ENCODE measurements at regions not wholly inside any gene's neighbourhood (a gene's known extent, or its start where the extent isn't known, plus 50 kb on each side); places are given as distances from the start of the nearest gene placed in this dataset.

DNA sequence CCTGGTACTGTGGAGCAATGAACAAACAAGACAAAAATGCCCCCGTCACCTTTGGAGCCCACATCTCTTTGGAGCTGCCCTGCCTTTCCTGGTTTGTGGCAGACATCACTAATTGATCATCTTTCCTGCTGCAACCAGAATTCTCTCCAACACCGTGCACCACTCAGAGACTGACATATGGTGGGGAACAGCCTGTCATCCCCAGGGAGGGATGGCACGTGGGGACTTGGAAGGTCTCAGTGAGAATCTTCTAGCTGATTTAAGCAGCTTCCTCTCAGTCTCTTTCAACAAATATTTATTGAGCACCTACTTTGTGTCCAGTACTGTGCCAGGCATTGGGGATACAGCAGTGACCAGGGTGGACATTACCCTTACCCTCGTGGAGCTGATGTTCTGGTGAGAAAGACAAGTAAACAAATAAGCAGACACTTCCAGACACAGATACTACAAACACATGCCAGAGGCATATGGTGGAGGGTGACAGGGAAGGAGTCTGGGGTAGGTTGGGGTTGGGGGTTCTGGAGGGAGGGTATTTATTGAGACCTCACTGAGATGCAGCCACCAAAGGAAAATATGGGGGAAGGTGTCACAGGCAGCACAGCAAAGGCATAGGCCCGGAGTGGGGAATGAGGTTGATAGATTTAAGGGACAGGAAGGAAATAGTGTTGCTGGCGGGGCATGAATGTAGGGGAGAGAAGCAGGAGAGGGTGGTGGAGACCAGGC is 82.3 kb downstream of the CEBPB start:
- in situ Hi-C loops (cut with MboI; ENCODE audit: low sequenced_read_pairs), result no loop called here

DNA sequence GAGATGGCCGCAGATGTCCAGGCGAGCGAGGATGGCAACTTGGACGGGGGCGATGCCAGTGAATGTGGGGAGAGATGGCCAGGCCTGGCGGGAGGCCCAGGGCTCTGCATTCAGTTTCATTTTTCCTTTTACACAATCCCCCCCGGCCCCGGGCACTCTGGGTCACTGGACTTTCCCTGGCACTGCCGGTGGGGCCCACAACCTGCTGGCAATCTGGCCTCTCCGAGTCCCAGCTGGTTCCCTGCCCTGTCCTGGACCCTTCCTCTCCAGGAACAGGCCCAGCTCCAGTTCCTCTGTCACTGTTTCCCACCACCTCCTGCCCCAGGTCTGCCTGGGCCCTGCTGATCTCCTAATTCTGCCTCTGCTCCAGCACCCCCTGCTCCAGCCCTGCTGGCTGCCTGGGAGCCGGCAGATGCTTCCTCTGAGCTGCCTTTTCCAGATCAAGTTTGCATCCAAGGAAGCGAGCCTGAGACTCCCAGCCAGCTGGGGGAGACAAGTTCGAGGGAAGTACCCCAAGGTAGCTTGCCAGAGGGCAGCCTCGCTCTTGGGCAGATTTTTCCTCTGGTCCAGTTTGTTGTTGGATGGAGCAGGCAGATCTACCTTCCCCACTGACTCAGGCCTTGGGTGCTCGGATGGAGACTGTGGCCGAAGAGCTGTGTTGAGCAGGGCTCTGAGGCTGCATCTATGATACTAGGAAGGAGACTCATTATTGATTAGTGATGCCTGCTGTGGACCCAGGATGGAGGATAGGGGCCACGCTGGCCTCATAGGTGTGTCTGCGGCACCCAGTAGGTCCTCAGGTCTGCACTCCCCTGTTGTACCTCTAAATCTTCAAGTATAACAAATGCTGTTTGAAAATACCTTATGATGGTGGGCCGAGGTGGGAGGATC is 83.2 kb downstream of the CEBPB start:
- in situ Hi-C loops (cut with MboI; ENCODE audit: low sequenced_read_pairs), result no loop called here

GRCh38 chr20:50274570-50275430 is 84.2 kb downstream of the CEBPB start:
- in situ Hi-C loops (cut with MboI; ENCODE audit: low sequenced_read_pairs), result no loop called here

GRCh38 chr20:50276119-50277063 is 85.8 kb downstream of the CEBPB start:
- in situ Hi-C loops (cut with MboI; ENCODE audit: low sequenced_read_pairs), result no loop called here

GRCh38 chr20:50277064-50277415 is 86.4 kb downstream of the CEBPB start:
- in situ Hi-C loops (cut with MboI; ENCODE audit: low sequenced_read_pairs), result no loop called here

- in situ Hi-C loops (cut with MboI; ENCODE audit: low sequenced_read_pairs), result no loop called here
Observed at GRCh38 chr20:50277460-50278376, 87.1 kb downstream of the CEBPB start.

- in situ Hi-C loops (cut with MboI; ENCODE audit: low sequenced_read_pairs), result no loop called here
Observed at GRCh38 chr20:50278377-50278683, 87.7 kb downstream of the CEBPB start.

DNA sequence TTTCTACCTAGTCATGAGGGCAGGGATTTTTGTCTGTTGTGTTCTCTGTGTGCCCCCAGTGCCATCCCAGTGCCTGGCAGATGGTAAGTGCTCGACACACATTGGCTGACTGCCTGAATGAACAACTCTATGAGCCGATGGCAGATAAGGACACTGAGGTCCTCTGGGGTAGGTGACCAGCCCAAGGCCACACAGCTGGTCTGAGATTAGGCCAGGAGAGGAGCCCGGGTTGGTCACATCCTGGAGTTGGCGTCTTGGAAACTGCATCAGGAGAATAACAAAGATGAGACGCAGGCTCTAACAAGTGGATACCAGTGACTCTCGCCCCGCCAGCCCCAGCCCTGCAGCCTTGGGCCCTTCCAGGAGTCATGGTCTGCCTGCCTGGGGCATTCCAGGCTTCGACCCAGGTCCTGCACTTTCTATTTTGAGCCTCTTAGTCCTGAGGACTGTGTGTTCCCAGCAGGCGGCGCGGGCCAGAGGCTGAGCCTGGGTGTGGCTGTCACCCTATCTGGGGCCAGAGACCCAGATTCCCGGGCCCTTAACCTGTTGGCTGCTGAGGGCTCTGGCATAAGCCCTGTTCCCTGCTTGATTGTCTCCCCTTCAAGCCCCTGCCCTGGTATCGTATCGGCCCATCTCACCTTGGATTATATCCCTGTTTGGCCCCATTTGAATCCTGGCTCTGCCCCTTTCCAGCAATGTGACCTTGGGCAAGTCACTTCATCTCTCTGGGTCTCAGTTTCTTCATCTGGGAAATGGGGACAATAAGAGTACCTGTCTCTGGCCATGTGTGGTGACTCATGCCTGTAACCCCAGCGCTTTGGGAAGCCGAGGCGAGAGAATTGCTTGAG is 88.3 kb downstream of the CEBPB start:
- in situ Hi-C loops (cut with MboI; ENCODE audit: low sequenced_read_pairs), result no loop called here

DNA sequence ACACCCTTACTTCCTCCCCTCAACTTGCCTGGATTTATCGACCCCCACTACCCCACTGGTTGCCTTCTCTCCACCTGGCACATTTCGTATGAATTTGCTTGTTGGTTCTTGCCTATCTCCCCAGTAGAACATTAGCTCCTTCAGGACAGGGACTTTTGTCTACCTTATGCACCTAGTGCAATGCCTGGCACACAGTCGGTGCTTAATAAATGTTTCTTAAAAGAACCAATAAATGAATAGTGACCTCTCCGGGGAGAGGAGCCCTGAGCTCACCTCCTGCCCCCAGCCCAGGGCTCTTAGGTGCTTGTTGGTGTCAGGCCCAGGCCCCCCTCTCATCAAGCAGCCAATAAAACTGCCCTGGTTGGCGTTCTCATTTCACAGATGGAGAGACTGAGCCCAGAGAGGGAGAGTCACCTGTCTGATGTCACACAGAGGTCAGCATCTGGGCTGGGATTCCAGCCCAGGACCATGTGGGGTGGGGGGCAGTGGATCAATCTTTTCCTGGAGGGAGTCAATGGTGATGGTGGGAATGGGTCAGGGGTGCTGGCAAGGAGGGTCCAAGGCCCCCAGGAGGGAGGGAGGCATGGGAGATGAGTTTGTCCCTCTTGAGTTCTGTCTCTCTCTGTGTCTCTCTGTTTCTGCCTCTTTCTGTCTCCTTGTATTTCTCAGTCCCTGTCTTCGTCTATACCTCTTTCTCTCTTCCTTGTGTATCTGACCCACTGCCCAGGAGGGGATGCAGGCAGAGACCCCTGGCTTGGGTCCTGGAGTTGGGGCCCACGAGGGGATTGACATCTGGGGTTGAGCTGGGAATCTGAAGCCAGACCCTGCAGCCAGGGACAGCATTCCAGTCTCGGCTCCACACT is 89.6 kb downstream of the CEBPB start:
- in situ Hi-C loops (cut with MboI; ENCODE audit: low sequenced_read_pairs), result no loop called here

DNA sequence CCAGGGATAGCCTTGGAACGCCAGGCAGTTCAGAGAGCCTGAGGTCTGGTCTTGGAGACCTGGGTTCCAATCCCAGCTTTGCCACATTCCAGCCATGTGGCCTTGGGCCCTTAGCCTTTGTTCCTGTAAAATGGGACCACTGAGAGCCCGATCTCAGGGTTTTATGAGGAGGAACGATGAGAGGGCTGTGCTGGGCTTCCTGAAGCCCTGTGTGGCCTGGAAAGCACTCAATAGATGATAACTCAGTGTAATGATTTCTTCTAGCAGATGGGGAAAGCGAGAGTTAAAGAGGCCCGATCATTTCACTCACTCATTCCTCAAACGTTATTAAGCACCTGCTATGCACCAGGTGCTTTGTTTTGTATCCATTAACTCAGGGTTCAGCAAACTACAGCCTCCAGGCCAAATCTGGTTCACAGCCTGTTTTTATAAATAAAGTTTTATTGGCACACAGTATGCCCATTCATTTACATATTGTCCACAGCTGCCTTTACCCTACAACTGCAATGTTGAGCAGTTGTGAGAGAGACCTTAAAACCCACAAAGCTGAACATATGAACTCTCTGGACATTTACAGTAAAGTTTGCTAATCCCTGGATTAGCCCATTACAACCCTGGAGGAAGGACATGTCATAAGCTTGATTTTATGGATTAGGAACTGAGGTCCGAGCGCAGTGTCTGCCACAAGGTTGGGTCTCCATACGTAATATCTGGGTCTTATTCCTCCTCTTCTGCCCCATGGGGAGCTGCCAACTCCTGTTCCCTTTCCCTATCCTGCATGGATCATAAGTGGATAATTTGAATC is 90.4 kb downstream of the CEBPB start:
- in situ Hi-C loops (cut with MboI; ENCODE audit: low sequenced_read_pairs), result no loop called here

GRCh38 chr20:50281831-50282591 is 91.4 kb downstream of the CEBPB start:
- in situ Hi-C loops (cut with MboI; ENCODE audit: low sequenced_read_pairs), result no loop called here

GRCh38 chr20:50282592-50283241 is 92.1 kb downstream of the CEBPB start:
- in situ Hi-C loops (cut with MboI; ENCODE audit: low sequenced_read_pairs), result no loop called here

DNA sequence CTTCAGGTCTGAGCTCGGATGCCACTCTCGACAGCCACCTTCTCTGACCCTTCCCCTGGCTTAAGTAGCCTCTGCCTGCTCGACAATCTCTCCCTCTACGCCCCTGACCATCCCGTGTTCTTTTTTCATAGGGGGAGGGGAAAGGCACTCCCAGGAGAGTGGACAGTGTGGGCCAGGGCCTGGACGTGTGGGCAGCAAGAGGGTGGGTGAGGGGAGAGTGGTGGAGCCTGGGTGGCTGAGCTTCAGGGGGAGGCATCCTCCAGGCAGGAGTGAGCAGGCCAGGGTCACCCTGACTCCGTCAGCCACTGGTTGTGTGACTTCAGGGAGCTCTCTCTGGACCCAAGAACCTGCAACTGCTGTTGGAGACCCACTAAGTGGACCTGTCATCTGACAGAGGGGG is 92.7 kb downstream of the CEBPB start:
- in situ Hi-C loops (cut with MboI; ENCODE audit: low sequenced_read_pairs), result no loop called here

DNA sequence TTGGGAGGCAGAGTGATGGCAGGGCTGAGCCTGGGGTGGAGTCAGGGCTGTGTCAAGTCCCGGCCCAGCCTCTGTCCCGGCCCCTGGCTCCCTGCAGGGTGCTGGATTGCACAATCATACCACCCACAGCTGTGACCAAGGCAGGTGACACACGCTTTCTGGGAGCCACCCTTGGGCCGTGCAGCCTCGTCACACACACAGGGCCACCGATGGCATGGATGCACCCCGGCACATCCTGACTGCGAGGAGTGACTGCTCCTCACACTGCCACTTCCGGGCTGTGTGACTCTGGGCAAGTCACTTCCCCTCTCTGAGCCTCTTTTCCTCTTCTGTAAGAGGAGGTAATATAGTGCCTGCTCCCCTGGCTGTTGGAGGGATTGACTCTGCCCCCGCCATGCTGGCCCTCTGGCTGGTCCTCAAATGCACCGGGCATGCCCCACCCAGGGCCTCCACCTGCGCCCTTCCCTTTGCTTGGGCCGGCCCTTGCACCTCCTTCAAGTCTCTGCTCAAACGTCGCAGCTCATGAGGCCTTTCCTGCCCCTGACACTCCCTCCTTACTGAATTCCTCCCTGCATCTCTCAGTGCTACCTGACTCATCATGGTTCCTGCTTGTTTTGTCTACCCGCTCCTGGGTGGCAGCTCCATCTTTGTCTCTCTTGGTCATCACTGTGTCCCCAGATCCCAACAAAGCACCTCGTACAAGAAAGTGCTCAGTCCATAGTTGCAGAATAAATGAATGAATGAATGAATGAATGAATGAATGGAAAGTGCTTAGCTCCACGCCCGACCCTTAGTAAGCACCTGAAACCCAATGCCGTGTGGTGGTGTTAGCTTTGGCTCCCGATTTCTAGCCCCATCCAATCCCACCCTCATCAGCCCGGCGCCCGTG is 93.5 kb downstream of the CEBPB start:
- in situ Hi-C loops (cut with MboI; ENCODE audit: low sequenced_read_pairs), result no loop called here
